HUES48 (cell line): ENCODE measurements at regions not wholly inside any gene's neighbourhood (a gene's known extent, or its start where the extent isn't known, plus 50 kb on each side); places are given as distances from the start of the nearest gene placed in this dataset.

ENCODE experiments used
- H3K27ac ChIP-seq: one replicate; pipeline ENCODE4 v1.7.0; 2013; ENCODE audit warnings: low read depth, low read length, inconsistent platforms
- H3K27me3 ChIP-seq: 2 replicates; pipeline ENCODE4 v1.6.1; 2013; ENCODE audit warnings: mild to moderate bottlenecking, low read length; ENCODE audit not compliant: control insufficient read depth, insufficient read depth
- H3K36me3 ChIP-seq: 2 replicates; pipeline ENCODE4 v1.6.1; 2013; ENCODE audit warnings: low read length; ENCODE audit not compliant: control insufficient read depth, insufficient read depth
- H3K4me1 ChIP-seq: 2 replicates; pipeline ENCODE4 v1.6.1; 2013; ENCODE audit warnings: mild to moderate bottlenecking, low read length; ENCODE audit not compliant: control insufficient read depth, insufficient read depth
- H3K4me3 ChIP-seq: 2 replicates; pipeline ENCODE4 v1.5.1; 2013; ENCODE audit warnings: mild to moderate bottlenecking, low read depth, low read length
- H3K9ac ChIP-seq: 2 replicates; pipeline ENCODE4 v1.6.1; 2013; ENCODE audit warnings: mild to moderate bottlenecking, low read depth, low read length, moderate library complexity
- H3K9me3 ChIP-seq: 2 replicates; pipeline ENCODE4 v1.6.1; 2013; ENCODE audit warnings: low read length; ENCODE audit not compliant: control insufficient read depth, insufficient read depth

- Histone ChIP-seq H3K4me1 (no peaks in the 10 kb centered on the region), H3K27me3 (no peaks in the 10 kb centered on the region), H3K4me3 (no peak overlapping the region), H3K9me3 (no peaks in the 10 kb centered on the region), H3K36me3 (no peaks in the 10 kb centered on the region), H3K9ac (no peak overlapping the region), H3K27ac (no peak overlapping the region)
These were observed 79.3 kb upstream of the C1orf87 start for GRCh38 chr1:60152891-60153290.

- Histone ChIP-seq H3K27me3 (no peaks in the 10 kb centered on the region), H3K9me3 (no peaks in the 10 kb centered on the region), H3K4me1 (no peaks in the 10 kb centered on the region), H3K4me3 (no peak overlapping the region), H3K36me3 (no peaks in the 10 kb centered on the region), H3K27ac (no peak overlapping the region), H3K9ac (no peak overlapping the region)
These were observed 77.7 kb upstream of the C1orf87 start for GRCh38 chr1:60151311-60151710.

- Histone ChIP-seq H3K9ac (no peak overlapping the region), H3K4me1 (no peaks in the 10 kb centered on the region), H3K27me3 (no peaks in the 10 kb centered on the region)
These were observed 75.7 kb upstream of the C1orf87 start for GRCh38 chr1:60149251-60149650.

GRCh38 chr1:60146884-60147283 lies 73.3 kb upstream of the C1orf87 start:
- no peak overlapping the region for H3K9ac ChIP-seq

More at GRCh38 chr1:60149251-60149650, 75.7 kb upstream of the C1orf87 start:
- Histone ChIP-seq H3K9me3 (no peaks in the 10 kb centered on the region), H3K4me3 (no peak overlapping the region), H3K36me3 (no peaks in the 10 kb centered on the region), H3K27ac (no peak overlapping the region)

GRCh38 chr1:60145771-60146170 lies 72.2 kb upstream of the C1orf87 start:
- H3K27ac ChIP-seq, result no peak overlapping the region
- no peaks in the 10 kb centered on the region for H3K4me1 ChIP-seq
- H3K4me3 ChIP-seq, result no peak overlapping the region
- H3K27me3 ChIP-seq, result no peaks in the 10 kb centered on the region
- H3K9ac ChIP-seq, result no peak overlapping the region
- H3K36me3 ChIP-seq, result no peaks in the 10 kb centered on the region
- no peaks in the 10 kb centered on the region for H3K9me3 ChIP-seq

More at GRCh38 chr1:60146884-60147283, 73.3 kb upstream of the C1orf87 start:
- Histone ChIP-seq H3K27ac (no peak overlapping the region), H3K36me3 (no peaks in the 10 kb centered on the region), H3K4me3 (no peak overlapping the region), H3K9me3 (no peaks in the 10 kb centered on the region), H3K4me1 (no peaks in the 10 kb centered on the region), H3K27me3 (no peaks in the 10 kb centered on the region)

- H3K27me3 ChIP-seq, result no peaks in the 10 kb centered on the region
- H3K9me3 ChIP-seq, result no peaks in the 10 kb centered on the region
- no peaks in the 10 kb centered on the region for H3K4me1 ChIP-seq
- no peak overlapping the region for H3K9ac ChIP-seq
- no peak overlapping the region for H3K4me3 ChIP-seq
- no peaks in the 10 kb centered on the region for H3K36me3 ChIP-seq
- H3K27ac ChIP-seq, result no peak overlapping the region
These were observed 68.2 kb upstream of the C1orf87 start for GRCh38 chr1:60141743-60142142.

- Histone ChIP-seq H3K9ac (no peak overlapping the region), H3K27ac (no peak overlapping the region), H3K36me3 (no peaks in the 10 kb centered on the region)
These were observed 67.7 kb upstream of the C1orf87 start for GRCh38 chr1:60141276-60141675.

GRCh38 chr1:60137406-60137805 lies 63.8 kb upstream of the C1orf87 start:
- no peak overlapping the region for H3K4me3 ChIP-seq
- H3K9ac ChIP-seq, result no peak overlapping the region
- H3K4me1 ChIP-seq, result no peaks in the 10 kb centered on the region

More at GRCh38 chr1:60141276-60141675, 67.7 kb upstream of the C1orf87 start:
- no peaks in the 10 kb centered on the region for H3K4me1 ChIP-seq
- no peaks in the 10 kb centered on the region for H3K9me3 ChIP-seq
- H3K27me3 ChIP-seq, result no peaks in the 10 kb centered on the region
- H3K4me3 ChIP-seq, result no peak overlapping the region

GRCh38 chr1:60136395-60136794 lies 62.8 kb upstream of the C1orf87 start:
- Histone ChIP-seq H3K9ac (no peak overlapping the region), H3K27me3 (no peaks in the 10 kb centered on the region), H3K9me3 (no peaks in the 10 kb centered on the region), H3K4me1 (no peaks in the 10 kb centered on the region), H3K4me3 (no peak overlapping the region), H3K36me3 (no peaks in the 10 kb centered on the region), H3K27ac (no peak overlapping the region)

More at GRCh38 chr1:60137406-60137805, 63.8 kb upstream of the C1orf87 start:
- Histone ChIP-seq H3K27ac (no peak overlapping the region), H3K36me3 (no peaks in the 10 kb centered on the region), H3K9me3 (no peaks in the 10 kb centered on the region), H3K27me3 (no peaks in the 10 kb centered on the region)

- no peak overlapping the region for H3K27ac ChIP-seq
- no peaks in the 10 kb centered on the region for H3K36me3 ChIP-seq
- no peak overlapping the region for H3K4me3 ChIP-seq
- no peaks in the 10 kb centered on the region for H3K9me3 ChIP-seq
- no peak overlapping the region for H3K9ac ChIP-seq
- no peaks in the 10 kb centered on the region for H3K4me1 ChIP-seq
- no peaks in the 10 kb centered on the region for H3K27me3 ChIP-seq
These were observed 61.1 kb upstream of the C1orf87 start for GRCh38 chr1:60134716-60135115.

- H3K4me1 ChIP-seq, result no peaks in the 10 kb centered on the region
- no peak overlapping the region for H3K9ac ChIP-seq
- no peaks in the 10 kb centered on the region for H3K36me3 ChIP-seq
- H3K27ac ChIP-seq, result no peak overlapping the region
- H3K4me3 ChIP-seq, result no peak overlapping the region
- no peaks in the 10 kb centered on the region for H3K9me3 ChIP-seq
- H3K27me3 ChIP-seq, result no peaks in the 10 kb centered on the region
These were observed 60.3 kb upstream of the C1orf87 start for GRCh38 chr1:60133848-60134247.
